ENCODE measurements at regions not wholly inside any gene's neighbourhood (a gene's known extent, or its start where the extent isn't known, plus 50 kb on each side); places are given as distances from the start of the nearest gene placed in this dataset.
A peak's percentile ranks its signal among the peaks of the same experiment; 100 is the strongest.

GRCh38 chr2:240199133-240199870, 58.8 kb upstream of the OTOS start:
- no peak overlapping the region for H3K23ac ChIP-seq (ENCODE audit: low read depth, low read length, poor library complexity)
- H3K27ac ChIP-seq (replicated peaks; ENCODE audit: low read length), result no peak overlapping the region
- H2BK120ac ChIP-seq (ENCODE audit: low read depth, low read length), result no peak overlapping the region
- H2BK15ac ChIP-seq (ENCODE audit: low read length), result peak overlapping the region; percentile 30
- no peak overlapping the region for H2BK12ac ChIP-seq (ENCODE audit: low read length)
- H4K91ac ChIP-seq (ENCODE audit: low read depth, low read length, poor library complexity), result no peak overlapping the region
- H2AK5ac ChIP-seq (ENCODE audit: low read depth, low read length), result peak overlapping the region; percentile 77
- H3K14ac ChIP-seq (ENCODE audit: low read length), result no peak overlapping the region
- no peak overlapping the region for H2AFZ ChIP-seq (ENCODE audit: low read length)
- H2BK5ac ChIP-seq (ENCODE audit: low read length), result no peak overlapping the region
- H3K4me1 ChIP-seq (ENCODE audit: control insufficient read depth in 2 of 2, insufficient read depth in 1 of 2, low read depth in 1 of 2, low read length in 2 of 2), result peaks cover 4 to 19% of the 10 kb centered on the region in 2 donors
- H3K27me3 ChIP-seq (ENCODE audit: control insufficient read depth in 3 of 3, insufficient read depth in 3 of 3, low read depth in 1 of 3, low read length in 3 of 3), result peaks cover 0 to 4% (median 0%) of the 10 kb centered on the region in 3 experiments
- H3K18ac ChIP-seq (ENCODE audit: low read length), result peak overlapping the region; percentile 77
- peaks cover 0 to 4% of the 10 kb centered on the region in 2 donors for H3K9me3 ChIP-seq (replicated peaks in 1 of 2; ENCODE audit: control insufficient read depth in 2 of 2, insufficient read depth in 1 of 2, low read depth in 1 of 2, low read length in 2 of 2)
- no peak overlapping the region for H3K4ac ChIP-seq (ENCODE audit: low read length)
- no peak overlapping the region for H3K9ac ChIP-seq (ENCODE audit: low read depth, low read length, poor library complexity)
- H3K36me3 ChIP-seq (replicated peaks in 1 of 2; ENCODE audit: control insufficient read depth in 2 of 2, insufficient read depth in 2 of 2, low read length in 2 of 2), result no peaks in the 10 kb centered on the region
- DNase-seq (ENCODE audit: low spot score), result no peak
- no CpG with 5 or more reads among the region's 16 CpGs for WGBS, 2 donors (ENCODE audit: extremely low coverage in 2 of 2, insufficient read length in 2 of 2, insufficient replicate concordance in 1 of 2)
- no peaks in the 10 kb centered on the region for H3K79me1 ChIP-seq (ENCODE audit: low read depth, low read length)
- H4K8ac ChIP-seq (ENCODE audit: low read depth, low read length), result no peak overlapping the region
- H3K4me3 ChIP-seq (ENCODE audit: low read length in 2 of 2), result no peak overlapping the region
- H3K4me2 ChIP-seq (ENCODE audit: insufficient read depth, low read length, poor library complexity, severe bottlenecking), result no peak overlapping the region

- no peaks in the 10 kb centered on the region for H3K36me3 ChIP-seq (replicated peaks in 1 of 2; ENCODE audit: control insufficient read depth in 2 of 2, insufficient read depth in 2 of 2, low read length in 2 of 2)
- WGBS, 2 donors (ENCODE audit: extremely low coverage in 2 of 2, insufficient read length in 2 of 2, insufficient replicate concordance in 1 of 2), result no CpG with 5 or more reads among the region's 24 CpGs
- H3K23ac ChIP-seq (ENCODE audit: low read depth, low read length, poor library complexity), result no peak overlapping the region
- no peak for DNase-seq (ENCODE audit: low spot score)
- H4K91ac ChIP-seq (ENCODE audit: low read depth, low read length, poor library complexity), result no peak overlapping the region
- H2BK5ac ChIP-seq (ENCODE audit: low read length), result no peak overlapping the region
- H3K18ac ChIP-seq (ENCODE audit: low read length), result no peak overlapping the region
- H2BK15ac ChIP-seq (ENCODE audit: low read length), result no peak overlapping the region
- H4K8ac ChIP-seq (ENCODE audit: low read depth, low read length), result no peak overlapping the region
- H3K27ac ChIP-seq (replicated peaks; ENCODE audit: low read length), result no peak overlapping the region
- H3K9me3 ChIP-seq (replicated peaks in 1 of 2; ENCODE audit: control insufficient read depth in 2 of 2, insufficient read depth in 1 of 2, low read depth in 1 of 2, low read length in 2 of 2), result peaks cover 0 to 4% of the 10 kb centered on the region in 2 donors
- no peak overlapping the region for H3K14ac ChIP-seq (ENCODE audit: low read length)
- H3K27me3 ChIP-seq (ENCODE audit: control insufficient read depth in 3 of 3, insufficient read depth in 3 of 3, low read depth in 1 of 3, low read length in 3 of 3), result peaks cover 0 to 7% (median 0%) of the 10 kb centered on the region in 3 experiments
- peaks cover 7 to 23% of the 10 kb centered on the region in 2 donors for H3K4me1 ChIP-seq (ENCODE audit: control insufficient read depth in 2 of 2, insufficient read depth in 1 of 2, low read depth in 1 of 2, low read length in 2 of 2)
- no peak overlapping the region for H3K4ac ChIP-seq (ENCODE audit: low read length)
- H3K79me1 ChIP-seq (ENCODE audit: low read depth, low read length), result no peaks in the 10 kb centered on the region
- H2AK5ac ChIP-seq (ENCODE audit: low read depth, low read length), result no peak overlapping the region
- H2BK120ac ChIP-seq (ENCODE audit: low read depth, low read length), result no peak overlapping the region
- no peak overlapping the region for H2AFZ ChIP-seq (ENCODE audit: low read length)
- no peak overlapping the region for H3K4me2 ChIP-seq (ENCODE audit: insufficient read depth, low read length, poor library complexity, severe bottlenecking)
- no peak overlapping the region for H3K9ac ChIP-seq (ENCODE audit: low read depth, low read length, poor library complexity)
- peak overlapping the region in 1 of 2 donors; percentile 41 for H3K4me3 ChIP-seq (ENCODE audit: low read length in 2 of 2)
- H2BK12ac ChIP-seq (ENCODE audit: low read length), result no peak overlapping the region
Measured at GRCh38 chr2:240200230-240201051, 60.0 kb upstream of the OTOS start.

GRCh38 chr2:240201866-240202265, 61.4 kb upstream of the OTOS start:
- H3K36me3 ChIP-seq (replicated peaks in 1 of 2; ENCODE audit: control insufficient read depth in 2 of 2, insufficient read depth in 2 of 2, low read length in 2 of 2), result no peaks in the 10 kb centered on the region
- H4K91ac ChIP-seq (ENCODE audit: low read depth, low read length, poor library complexity), result no peak overlapping the region
- peaks cover 0 to 4% of the 10 kb centered on the region in 2 donors for H3K9me3 ChIP-seq (replicated peaks in 1 of 2; ENCODE audit: control insufficient read depth in 2 of 2, insufficient read depth in 1 of 2, low read depth in 1 of 2, low read length in 2 of 2)
- no peak overlapping the region for H3K27ac ChIP-seq (replicated peaks; ENCODE audit: low read length)
- DNase-seq (ENCODE audit: low spot score), result no peak
- WGBS, 2 donors (ENCODE audit: extremely low coverage in 2 of 2, insufficient read length in 2 of 2, insufficient replicate concordance in 1 of 2), result no CpG with 5 or more reads among the region's 9 CpGs
- peak overlapping the region; percentile 87 for H2BK12ac ChIP-seq (ENCODE audit: low read length)
- no peak overlapping the region for H4K8ac ChIP-seq (ENCODE audit: low read depth, low read length)
- H3K4me3 ChIP-seq (ENCODE audit: low read length in 2 of 2), result no peak overlapping the region
- H3K23ac ChIP-seq (ENCODE audit: low read depth, low read length, poor library complexity), result no peak overlapping the region
- H3K4me2 ChIP-seq (ENCODE audit: insufficient read depth, low read length, poor library complexity, severe bottlenecking), result no peak overlapping the region
- H2BK5ac ChIP-seq (ENCODE audit: low read length), result no peak overlapping the region
- no peak overlapping the region for H3K9ac ChIP-seq (ENCODE audit: low read depth, low read length, poor library complexity)
- H2AFZ ChIP-seq (ENCODE audit: low read length), result no peak overlapping the region
- peaks cover 0 to 7% (median 0%) of the 10 kb centered on the region in 3 experiments for H3K27me3 ChIP-seq (ENCODE audit: control insufficient read depth in 3 of 3, insufficient read depth in 3 of 3, low read depth in 1 of 3, low read length in 3 of 3)
- H2AK5ac ChIP-seq (ENCODE audit: low read depth, low read length), result no peak overlapping the region
- peak overlapping the region; percentile 65 for H3K18ac ChIP-seq (ENCODE audit: low read length)
- no peak overlapping the region for H2BK120ac ChIP-seq (ENCODE audit: low read depth, low read length)
- H2BK15ac ChIP-seq (ENCODE audit: low read length), result no peak overlapping the region
- no peaks in the 10 kb centered on the region for H3K79me1 ChIP-seq (ENCODE audit: low read depth, low read length)
- no peak overlapping the region for H3K4ac ChIP-seq (ENCODE audit: low read length)
- no peak overlapping the region for H3K14ac ChIP-seq (ENCODE audit: low read length)
- peaks cover 13 to 23% of the 10 kb centered on the region in 2 donors for H3K4me1 ChIP-seq (ENCODE audit: control insufficient read depth in 2 of 2, insufficient read depth in 1 of 2, low read depth in 1 of 2, low read length in 2 of 2)

- Histone ChIP-seq H4K8ac (ENCODE audit: low read depth, low read length) (no peak overlapping the region), H3K36me3 (replicated peaks in 1 of 2; ENCODE audit: control insufficient read depth in 2 of 2, insufficient read depth in 2 of 2, low read length in 2 of 2) (no peaks in the 10 kb centered on the region), H2AK5ac (ENCODE audit: low read depth, low read length) (peak overlapping the region; percentile 94), H3K14ac (ENCODE audit: low read length) (peak overlapping the region; percentile 67), H3K18ac (ENCODE audit: low read length) (peak overlapping the region; percentile 74), H2AFZ (ENCODE audit: low read length) (no peak overlapping the region), H2BK12ac (ENCODE audit: low read length) (peak overlapping the region; percentile 93), H3K9ac (ENCODE audit: low read depth, low read length, poor library complexity) (no peak overlapping the region), H3K27me3 (ENCODE audit: control insufficient read depth in 3 of 3, insufficient read depth in 3 of 3, low read depth in 1 of 3, low read length in 3 of 3) (peaks cover 0 to 7% (median 0%) of the 10 kb centered on the region in 3 experiments), H2BK120ac (ENCODE audit: low read depth, low read length) (peak overlapping the region; percentile 13), H3K4me2 (ENCODE audit: insufficient read depth, low read length, poor library complexity, severe bottlenecking) (no peak overlapping the region), H2BK15ac (ENCODE audit: low read length) (peak overlapping the region; percentile 46), H4K91ac (ENCODE audit: low read depth, low read length, poor library complexity) (no peak overlapping the region), H2BK5ac (ENCODE audit: low read length) (no peak overlapping the region), H3K27ac (replicated peaks; ENCODE audit: low read length) (no peak overlapping the region), H3K4ac (ENCODE audit: low read length) (no peak overlapping the region), H3K79me1 (ENCODE audit: low read depth, low read length) (no peaks in the 10 kb centered on the region), H3K4me1 (ENCODE audit: control insufficient read depth in 2 of 2, insufficient read depth in 1 of 2, low read depth in 1 of 2, low read length in 2 of 2) (peaks cover 13 to 23% of the 10 kb centered on the region in 2 donors), H3K9me3 (replicated peaks in 1 of 2; ENCODE audit: control insufficient read depth in 2 of 2, insufficient read depth in 1 of 2, low read depth in 1 of 2, low read length in 2 of 2) (peaks cover 0 to 4% of the 10 kb centered on the region in 2 donors), H3K4me3 (ENCODE audit: low read length in 2 of 2) (no peak overlapping the region), H3K23ac (ENCODE audit: low read depth, low read length, poor library complexity) (peak overlapping the region; percentile 68)
- no CpG with 5 or more reads among the region's 5 CpGs for WGBS, 2 donors (ENCODE audit: extremely low coverage in 2 of 2, insufficient read length in 2 of 2, insufficient replicate concordance in 1 of 2)
- DNase-seq (ENCODE audit: low spot score), result no peak
Measured at GRCh38 chr2:240202586-240202985, 62.1 kb upstream of the OTOS start.
